DMS 273 (cell line): ENCODE measurements at regions not wholly inside any gene's neighbourhood (a gene's known extent, or its start where the extent isn't known, plus 50 kb on each side); places are given as distances from the start of the nearest gene placed in this dataset.

Experiments
- DNase-seq: peaks from one replicate; lab custom pipeline; 2025; ENCODE audit not compliant: unreplicated experiment; lab: John Stamatoyannopoulos, UW

DNA sequence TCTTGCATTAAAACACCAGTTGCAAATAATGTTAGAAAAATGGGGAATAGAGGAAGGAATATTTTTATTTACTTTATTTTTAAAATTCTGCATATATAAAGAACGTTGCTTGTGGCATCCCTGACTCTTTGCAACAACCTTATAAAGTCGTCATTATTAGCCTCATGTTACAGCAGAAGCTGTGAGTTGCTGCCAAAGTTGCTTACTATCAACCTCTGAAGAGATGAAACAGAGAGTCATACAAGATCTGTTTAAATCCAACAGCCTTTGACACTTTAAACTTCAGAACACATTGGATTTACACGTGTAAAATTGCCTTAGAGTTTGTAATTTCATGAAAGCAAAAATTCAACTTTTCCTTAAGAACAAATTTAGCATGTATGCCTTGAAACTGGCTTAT, 221.9 kb downstream of the MRPL39 start:
- DNase-seq = no peak

DNA sequence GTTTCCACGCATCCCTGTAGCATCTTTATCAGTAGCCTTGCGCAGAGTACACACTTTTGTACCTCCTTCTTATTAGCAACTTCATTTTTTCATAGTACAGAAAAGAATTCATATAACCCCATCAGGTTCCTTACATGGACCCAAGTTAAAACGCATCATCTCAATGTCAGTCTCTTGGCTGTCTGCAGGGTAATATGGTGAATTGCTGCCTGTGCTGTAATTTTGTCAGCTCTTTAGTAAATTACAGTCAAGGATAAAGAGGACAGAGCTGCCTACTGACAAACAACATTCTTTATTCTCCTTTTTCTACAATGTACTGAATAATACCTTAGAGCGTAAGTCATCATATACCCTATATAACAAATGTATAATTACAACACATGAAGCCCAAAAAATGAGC, 222.5 kb downstream of the MRPL39 start:
- no peak for DNase-seq

GRCh38 chr21:25383545-25383944, 223.7 kb downstream of the MRPL39 start:
- no peak for DNase-seq

- DNase-seq = no peak
Observed at GRCh38 chr21:25381936-25382452, 225.3 kb downstream of the MRPL39 start.

GRCh38 chr21:25375675-25376074, 231.6 kb downstream of the MRPL39 start:
- DNase-seq = no peak

DNA sequence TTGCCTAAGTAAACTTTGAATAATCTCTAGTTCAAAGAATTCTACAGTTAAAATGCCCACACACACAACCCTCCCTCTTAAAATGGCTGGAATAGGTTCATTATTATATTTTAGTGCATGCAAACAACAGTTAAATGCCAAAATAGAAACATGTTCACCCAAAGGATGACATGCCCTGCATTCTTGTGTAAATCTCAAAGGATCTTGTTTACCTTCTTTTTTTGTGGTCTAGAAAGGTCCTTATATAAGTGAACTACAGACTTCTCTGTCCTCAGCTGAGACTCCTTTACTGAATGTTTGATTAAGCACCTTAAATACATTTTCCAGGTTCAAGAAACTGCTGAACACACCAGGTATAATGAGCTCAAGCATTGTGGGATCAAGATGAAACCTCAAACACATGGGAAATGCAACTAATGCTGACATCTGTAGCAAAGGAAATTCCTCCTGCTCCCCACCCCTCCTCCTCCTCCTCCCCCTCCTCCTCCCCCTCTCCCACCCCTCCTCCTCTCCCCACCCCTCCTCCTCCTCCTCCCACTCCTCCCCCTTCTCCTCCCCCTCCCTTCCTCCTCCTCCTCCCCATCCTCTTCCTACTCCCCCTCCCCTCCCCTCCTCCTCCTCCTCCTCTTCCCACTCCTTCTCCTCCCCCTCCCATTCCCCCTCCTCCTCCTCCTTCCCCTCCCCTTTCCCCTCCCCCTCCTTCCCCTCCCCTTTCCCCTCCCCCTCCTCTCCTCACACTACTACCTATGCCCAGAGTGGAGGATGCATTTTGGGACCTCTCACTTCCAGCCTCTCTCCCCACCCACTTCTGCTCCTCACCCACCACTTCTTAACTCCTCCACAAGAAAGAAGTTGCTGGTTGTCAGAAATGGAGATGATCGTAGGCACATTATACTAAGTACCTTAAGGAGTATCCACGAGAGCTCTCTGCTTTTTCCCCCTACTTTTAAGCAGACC, 233.9 kb downstream of the MRPL39 start:
- DNase-seq = no peak

GRCh38 chr21:25371841-25372425, 235.3 kb downstream of the MRPL39 start:
- DNase-seq = no peak

GRCh38 chr21:25370311-25370744, 237.0 kb downstream of the MRPL39 start:
- DNase-seq = no peak

- no peak for DNase-seq
Observed at GRCh38 chr21:25369524-25370300, 237.6 kb downstream of the MRPL39 start.

DNA sequence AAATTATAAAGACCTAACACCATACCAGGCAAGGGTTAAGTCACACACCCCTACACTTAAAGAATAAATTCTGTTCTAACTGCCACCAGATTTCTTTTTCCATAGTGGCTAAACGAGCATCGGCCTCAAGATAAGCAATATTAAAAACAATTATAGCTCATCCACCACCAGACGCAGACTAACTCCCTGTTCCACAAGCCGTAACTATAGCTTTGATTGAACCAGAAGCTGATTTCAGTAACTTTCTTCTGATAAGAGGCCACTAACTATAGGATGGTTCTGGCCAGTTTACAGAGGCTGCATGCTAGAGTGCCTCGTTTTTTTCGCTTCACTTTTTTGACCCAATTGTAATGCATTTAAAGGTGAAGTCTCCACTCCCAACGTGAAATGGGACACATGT, 238.8 kb downstream of the MRPL39 start:
- no peak for DNase-seq

DNA sequence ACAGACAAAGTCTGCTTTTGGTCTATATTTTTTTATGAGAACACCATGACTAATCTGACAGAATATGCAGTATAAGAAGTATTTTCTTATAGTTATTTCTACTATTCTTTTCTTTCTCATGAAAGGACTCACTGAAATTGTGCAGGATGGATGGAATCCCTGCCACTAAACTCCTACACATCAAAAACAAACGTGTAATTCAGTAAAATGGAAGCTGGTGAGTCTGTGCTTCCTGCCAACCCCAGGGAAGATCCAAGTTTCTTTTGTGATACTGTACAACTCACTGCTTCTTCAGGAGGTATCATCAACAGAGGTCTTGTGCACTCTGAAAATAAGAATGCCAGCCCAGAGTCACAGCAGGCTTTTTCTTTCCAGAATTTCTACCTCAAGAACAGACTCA, 241.2 kb downstream of the MRPL39 start:
- no peak for DNase-seq

GRCh38 chr21:25362375-25363267, 244.7 kb downstream of the MRPL39 start:
- DNase-seq = no peak

DNA sequence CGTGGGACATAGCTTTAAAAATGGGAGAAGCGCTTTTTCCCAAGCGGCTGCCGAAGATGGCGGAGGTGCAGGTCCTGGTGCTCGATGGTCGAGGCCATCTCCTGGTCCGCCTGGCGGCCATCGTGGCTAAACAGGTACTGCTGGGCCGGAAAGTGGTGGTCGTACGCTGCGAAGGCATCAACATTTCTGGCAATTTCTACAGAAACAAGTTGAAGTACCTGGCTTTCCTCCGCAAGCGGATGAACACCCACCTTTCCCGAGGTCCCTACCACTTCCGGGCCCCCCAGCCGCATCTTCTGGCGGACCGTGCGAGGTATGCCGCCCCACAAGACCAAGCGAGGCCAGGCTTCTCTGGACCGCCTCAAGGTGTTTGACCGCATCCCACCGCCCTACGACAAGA, 245.5 kb downstream of the MRPL39 start:
- no peak for DNase-seq

DNA sequence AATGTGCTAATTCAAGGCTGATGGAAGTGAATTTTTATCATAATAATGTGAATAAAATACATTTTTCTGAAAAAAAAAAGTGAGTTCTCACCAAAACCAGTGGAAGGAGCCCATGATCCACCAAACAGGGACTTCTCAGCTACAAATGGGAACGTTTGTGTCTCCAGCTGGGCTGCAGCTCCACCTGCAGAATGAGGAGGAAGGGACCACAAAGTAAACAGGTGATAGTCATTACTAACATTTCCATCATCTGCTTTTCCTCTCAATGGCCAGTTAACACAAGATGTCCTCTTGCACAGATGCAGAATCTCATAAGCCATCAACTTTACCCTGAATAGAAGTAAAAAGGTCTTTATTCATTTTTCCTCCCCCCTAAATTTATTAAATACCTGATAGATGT, 246.2 kb downstream of the MRPL39 start:
- no peak for DNase-seq

GRCh38 chr21:25360593-25360992, 246.7 kb downstream of the MRPL39 start:
- peak; percentile 2 for DNase-seq

- no peak for DNase-seq
Observed at GRCh38 chr21:25359724-25360123, 247.6 kb downstream of the MRPL39 start.

DNA sequence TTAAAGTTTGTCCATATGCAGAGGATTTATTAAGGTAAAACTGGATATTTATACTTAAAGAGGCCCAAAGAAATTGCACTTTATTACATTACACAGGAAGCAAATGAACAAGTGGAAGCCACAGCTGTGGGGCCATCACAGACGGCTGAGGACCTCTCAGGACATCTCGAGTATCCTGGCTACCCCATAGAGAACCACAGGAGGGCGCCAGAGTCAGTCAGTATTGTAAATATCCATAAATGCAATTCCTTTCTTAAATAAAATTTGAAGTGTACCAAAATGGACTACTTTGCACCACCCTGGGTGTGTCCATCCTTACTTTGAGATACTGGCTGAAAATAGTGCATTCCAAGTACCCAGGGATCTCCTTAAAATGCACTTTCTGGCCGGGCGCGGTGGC, 257.2 kb downstream of the MRPL39 start:
- peak; percentile 33 for DNase-seq

DNA sequence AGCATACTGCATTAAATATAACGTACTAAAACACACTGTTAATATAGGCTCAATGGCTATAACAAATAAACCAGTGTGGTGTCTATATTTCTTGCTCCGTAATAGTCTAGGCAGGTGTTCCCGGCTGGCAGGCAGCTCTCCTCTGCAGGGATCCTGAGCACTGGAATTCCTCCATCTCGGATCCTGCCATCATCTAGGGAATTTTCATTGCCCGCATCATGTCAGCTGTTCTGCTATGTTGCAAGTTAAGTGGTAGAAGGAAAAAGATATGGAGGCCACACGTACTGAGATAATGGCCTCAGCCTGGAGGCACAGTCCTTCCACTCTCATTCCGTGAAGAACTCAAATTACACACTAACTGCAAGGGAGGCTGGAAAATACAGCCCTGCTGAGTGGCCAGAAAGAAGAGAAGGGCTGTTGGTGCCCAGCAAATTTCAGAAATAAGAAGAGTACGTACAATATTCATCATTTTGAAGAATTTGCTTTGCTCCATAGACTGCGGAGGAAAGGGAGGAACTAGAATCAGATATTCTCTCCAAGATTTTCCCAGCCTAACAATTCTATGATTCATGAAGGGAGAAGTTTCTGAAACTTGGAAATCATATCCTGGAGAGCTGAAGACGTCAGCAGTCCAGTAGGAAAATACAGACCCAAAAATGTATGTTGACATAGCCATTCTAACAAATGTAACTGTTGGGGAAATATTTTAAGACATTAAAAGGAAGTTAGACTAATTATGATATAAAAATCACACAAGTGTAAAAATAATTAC, 263.3 kb downstream of the MRPL39 start:
- no peak for DNase-seq

DNA sequence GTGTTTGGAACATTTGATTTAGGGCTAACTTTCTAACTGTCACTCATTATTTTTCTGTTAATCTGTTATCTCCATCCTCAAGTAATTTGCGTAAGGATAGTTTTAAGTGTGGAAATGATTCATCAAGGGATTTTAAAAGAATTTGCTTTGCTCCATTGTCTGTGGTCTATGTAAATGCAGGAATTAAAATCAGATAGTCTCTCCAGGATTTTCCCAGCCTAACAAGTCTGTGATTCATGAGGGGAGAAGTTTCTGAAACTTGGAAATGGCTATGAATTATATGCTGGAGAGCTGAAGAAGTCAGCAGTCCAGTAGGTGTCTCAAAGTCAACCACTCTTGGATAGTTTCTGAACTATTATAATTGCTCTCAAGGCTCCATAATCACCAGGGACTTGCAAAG, 264.5 kb downstream of the MRPL39 start:
- no peak for DNase-seq

DNA sequence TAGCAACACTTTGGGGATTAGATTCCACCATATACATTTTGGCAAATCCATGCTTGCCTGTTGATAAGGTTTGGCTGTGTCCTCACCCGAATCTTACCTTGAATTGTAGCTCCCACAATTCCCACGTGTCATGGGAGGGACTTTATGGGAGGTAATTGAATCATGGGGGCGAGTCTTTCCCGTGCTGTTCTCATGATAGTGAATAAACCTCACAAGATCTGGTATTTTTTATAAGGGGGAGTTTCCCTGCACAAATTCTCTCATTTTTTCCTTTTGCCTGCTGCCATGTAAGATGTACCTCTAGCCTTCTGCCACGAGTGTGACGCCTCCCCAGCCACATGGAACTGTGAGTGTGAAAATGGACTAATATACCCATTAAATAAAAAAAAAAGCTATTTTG, 265.3 kb downstream of the MRPL39 start:
- no peak for DNase-seq
